Stomach (tissue), 8 donors: ENCODE measurements at regions not wholly inside any gene's neighbourhood (a gene's known extent, or its start where the extent isn't known, plus 50 kb on each side); places are given as distances from the start of the nearest gene placed in this dataset.

Experiments
- DNase-seq, 2 donors: peaks; one replicate each; pipeline versions ENCODE4 v3.0.0 to v3.0.0-alpha.2; 2013 to 2019
- H3K27ac ChIP-seq, 5 donors: fragments of 200-600 bp in 4 of 5; sonication (generic) in 4 of 5; one replicate each; pipeline ENCODE4 v1.5.1; 2013 to 2019; ENCODE audit warnings: mild to moderate bottlenecking in 1 of 5, moderate library complexity in 1 of 5
- H3K27me3 ChIP-seq, 3 donors: fragments of 200-600 bp; sonication (generic); one replicate each; pipeline ENCODE4 v1.5.1; 2017 to 2019; ENCODE audit warnings: mixed run types in 1 of 3
- H3K36me3 ChIP-seq, 4 donors: fragments of 200-600 bp; sonication (generic); 1 replicate in 3 of 4; 2 replicates in 1 of 4; pipeline ENCODE4 v1.5.1; 2016 to 2019
- H3K4me1 ChIP-seq, 4 donors: fragments of 200-600 bp; sonication (generic); one replicate each; pipeline ENCODE4 v1.5.1; 2016 to 2019
- H3K4me3 ChIP-seq, 4 donors: fragments of 200-600 bp; sonication (generic) in 3 of 4; one replicate each; pipeline ENCODE4 v1.5.1; 2016 to 2019; ENCODE audit warnings: mild to moderate bottlenecking in 1 of 4
- H3K9me3 ChIP-seq, 4 donors: fragments of 200-600 bp; sonication (generic); one replicate each; pipeline ENCODE4 v1.5.1; 2016 to 2019
- CTCF ChIP-seq, 7 experiments: fragments of 450-650 bp in 4 of 7; fragments of 200-600 bp in 3 of 7; sonication (generic) in 3 of 7; IDR thresholded peaks; one replicate each; pipeline ENCODE4 v1.5.1; 2016 to 2019; ENCODE audit warnings: antibody characterized with exemption in 7 of 7, control low read depth in 2 of 7, mild to moderate bottlenecking in 1 of 7
- EP300 ChIP-seq: sonication (generic); formaldehyde crosslinking; IDR thresholded peaks from one replicate; pipeline ENCODE4 v1.6.1; 2017; ENCODE audit warnings: antibody characterized with exemption
- POLR2A ChIP-seq, 4 donors: fragments of 450-650 bp; IDR thresholded peaks; one replicate each; pipeline ENCODE4 v1.6.1; 2016; ENCODE audit warnings: antibody characterized with exemption in 4 of 4, control low read depth in 2 of 4, mild to moderate bottlenecking in 1 of 4, moderate library complexity in 1 of 4
- POLR2AphosphoS5 ChIP-seq, 3 donors: sonication (generic); formaldehyde crosslinking; IDR thresholded peaks; one replicate each; pipeline ENCODE4 v1.6.1; 2016; ENCODE audit warnings: antibody characterized with exemption in 3 of 3
- WGBS, 5 donors: extraction: QIAGEN DNeasy Blood & Tissue Kit in 3 of 5; methylation state at CpG; one replicate each; pipeline versions ENCODE4 v1.1.5 to v1.1.7; 2013 to 2018; 5-methylcytosine and 5-hydroxymethylcytosine counted together
- intact Hi-C: fragments of 100-400 bp; cut with DNase I; formaldehyde crosslinking; loops from one replicate; pipeline ENCODE4 v1.15.1; 2023; ENCODE audit warnings: low total_unique reads
- donor health status: healthy with polysubstance abuse.
- donor health status: Bipolar disorder and iron deficiency.
- donor health status: healthy.

- intact Hi-C loops, result no loop called here
- TF ChIP-seq POLR2AphosphoS5 (IDR thresholded peaks at IDR 0.05) (no peak), EP300 (no peak), POLR2A (IDR thresholded peaks at IDR 0.05) (no peak), CTCF (IDR thresholded peaks at IDR 0.05) (no peak)
- Histone ChIP-seq H3K27me3 (no peaks in the 10 kb centered on the region), H3K36me3 (no peaks in the 10 kb centered on the region), H3K4me1 (no peaks in the 10 kb centered on the region), H3K4me3 (no peak overlapping the region), H3K9me3 (no peaks in the 10 kb centered on the region), H3K27ac (no peak overlapping the region)
- 62 to 78% (median 69%) methylated on average over 2 of the region's 2 CpGs for WGBS, 5 donors
- no peak for DNase-seq
Observed at GRCh38 chr5:62112689-62113228, 193.2 kb upstream of the KIF2A start.

GRCh38 chr5:62115014-62115413 is 191.0 kb upstream of the KIF2A start:
- no peaks in the 10 kb centered on the region for H3K36me3 ChIP-seq
- H3K4me3 ChIP-seq, result no peak overlapping the region
- peak in 1 of 2 donors; percentile 19 for DNase-seq
- no peak overlapping the region for H3K27ac ChIP-seq
- intact Hi-C loops, result no loop called here
- WGBS, 5 donors, result 34 to 65% (median 47%) methylated on average over 2 of the region's 2 CpGs
- H3K27me3 ChIP-seq, result no peaks in the 10 kb centered on the region
- no peaks in the 10 kb centered on the region for H3K9me3 ChIP-seq
- TF ChIP-seq POLR2AphosphoS5 (IDR thresholded peaks at IDR 0.05), result no peak
- TF ChIP-seq EP300, result no peak
- no peak for TF ChIP-seq CTCF (IDR thresholded peaks at IDR 0.05)
- no peak for TF ChIP-seq POLR2A (IDR thresholded peaks at IDR 0.05)
- no peaks in the 10 kb centered on the region for H3K4me1 ChIP-seq

- no peak overlapping the region for H3K4me3 ChIP-seq
- H3K36me3 ChIP-seq, result no peaks in the 10 kb centered on the region
- TF ChIP-seq EP300 (no peak), CTCF (IDR thresholded peaks at IDR 0.05) (no peak), POLR2A (IDR thresholded peaks at IDR 0.05) (no peak), POLR2AphosphoS5 (IDR thresholded peaks at IDR 0.05) (no peak)
- no peak overlapping the region for H3K27ac ChIP-seq
- no peaks in the 10 kb centered on the region for H3K27me3 ChIP-seq
- intact Hi-C loops, result no loop called here
- no peaks in the 10 kb centered on the region for H3K9me3 ChIP-seq
- WGBS, 5 donors, result 70 to 79% (median 75%) methylated on average over 6 of the region's 6 CpGs
- DNase-seq, result no peak
- no peaks in the 10 kb centered on the region for H3K4me1 ChIP-seq
Observed at GRCh38 chr5:62124266-62124665, 181.7 kb upstream of the KIF2A start.

GRCh38 chr5:62126090-62126489 is 179.9 kb upstream of the KIF2A start:
- no peak for DNase-seq
- no peak overlapping the region for H3K4me3 ChIP-seq
- H3K27me3 ChIP-seq, result no peaks in the 10 kb centered on the region
- no peaks in the 10 kb centered on the region for H3K4me1 ChIP-seq
- intact Hi-C loops, result no loop called here
- no peak overlapping the region for H3K27ac ChIP-seq
- no peak for TF ChIP-seq POLR2AphosphoS5 (IDR thresholded peaks at IDR 0.05)
- no peak for TF ChIP-seq EP300
- no peak for TF ChIP-seq CTCF (IDR thresholded peaks at IDR 0.05)
- no peak for TF ChIP-seq POLR2A (IDR thresholded peaks at IDR 0.05)
- 31 to 78% (median 59%) methylated on average over 2 of the region's 2 CpGs for WGBS, 5 donors
- H3K36me3 ChIP-seq, result no peaks in the 10 kb centered on the region
- no peaks in the 10 kb centered on the region for H3K9me3 ChIP-seq
